Neural progenitor cell (in vitro differentiated cells): ENCODE measurements at regions not wholly inside any gene's neighbourhood (a gene's known extent, or its start where the extent isn't known, plus 50 kb on each side); places are given as distances from the start of the nearest gene placed in this dataset.

Source experiments
- DNase-seq: peaks from one replicate; pipeline ENCODE4 v3.0.0-alpha.2; 2016; ENCODE audit warnings: low spot score
- H2AFZ ChIP-seq: fragments of 200-600 bp; sonication (generic); replicated peaks from 2 replicates; pipeline ENCODE4 v1.6.1; 2016; ENCODE audit warnings: antibody characterized with exemption
- H3F3A ChIP-seq: fragments of 200-600 bp; sonication (generic); 2 replicates; pipeline ENCODE4 v1.6.1; 2016; ENCODE audit warnings: antibody characterized with exemption, low read depth
- H3K27ac ChIP-seq: fragments of 200-600 bp; sonication (generic); 2 replicates; pipeline ENCODE4 v1.5.1; 2016; ENCODE audit warnings: mild to moderate bottlenecking
- H3K27me3 ChIP-seq: fragments of 200-600 bp; sonication (generic); 2 replicates; pipeline ENCODE4 v1.6.1; 2016; ENCODE audit warnings: mild to moderate bottlenecking, moderate library complexity
- H3K36me3 ChIP-seq: fragments of 200-600 bp; sonication (generic); 2 replicates; pipeline ENCODE4 v1.5.1; 2016
- H3K4me1 ChIP-seq: fragments of 200-600 bp; sonication (generic); 2 replicates; pipeline ENCODE4 v1.6.1; 2016; ENCODE audit warnings: mixed run types
- H3K4me2 ChIP-seq: fragments of 200-600 bp; sonication (generic); 2 replicates; pipeline ENCODE4 v1.6.1; 2016
- H3K4me3 ChIP-seq: fragments of 200-600 bp; sonication (generic); 2 replicates; pipeline ENCODE4 v1.5.1; 2016
- H3K79me2 ChIP-seq: fragments of 200-600 bp; sonication (generic); 2 replicates; pipeline ENCODE4 v1.6.1; 2016; ENCODE audit warnings: low read depth
- H3K9ac ChIP-seq: fragments of 200-600 bp; sonication (generic); 2 replicates; pipeline ENCODE4 v1.6.1; 2016
- H3K9me3 ChIP-seq: fragments of 200-600 bp; sonication (generic); 2 replicates; pipeline ENCODE4 v1.5.1; 2016; ENCODE audit warnings: low read depth
- H4K20me1 ChIP-seq: fragments of 200-600 bp; sonication (generic); 2 replicates; pipeline ENCODE4 v1.6.1; 2016; ENCODE audit warnings: low read depth
- H3K27ac Mint-ChIP-seq: 3 replicates; pipeline ENCODE4 v1.8.0; 2021; ENCODE audit warnings: mixed read lengths
- H3K27me3 Mint-ChIP-seq: 2 replicates; pipeline ENCODE4 v1.8.0; 2022; ENCODE audit warnings: low read depth, mild to moderate bottlenecking, inconsistent platforms, moderate library complexity, mixed read lengths; ENCODE audit not compliant: insufficient read depth
- H3K36me3 Mint-ChIP-seq: 3 replicates; pipeline ENCODE4 v1.8.0; 2021; ENCODE audit warnings: mixed read lengths
- H3K4me1 Mint-ChIP-seq: 3 replicates; pipeline ENCODE4 v1.8.0; 2021; ENCODE audit warnings: mixed read lengths
- H3K4me3 Mint-ChIP-seq: 3 replicates; pipeline ENCODE4 v1.8.0; 2021; ENCODE audit warnings: mild to moderate bottlenecking, moderate library complexity, mixed read lengths
- H3K9me3 Mint-ChIP-seq: 3 replicates; pipeline ENCODE4 v1.8.0; 2020; ENCODE audit warnings: mixed read lengths
- EZH2 ChIP-seq: fragments of 200-600 bp; sonication (generic); IDR thresholded peaks from 2 replicates; pipeline ENCODE4 v1.6.1; 2017; ENCODE audit warnings: antibody characterized with exemption, mild to moderate bottlenecking, moderate library complexity
- EZH2phosphoT487 ChIP-seq: fragments of 200-600 bp; sonication (generic); IDR thresholded peaks from 2 replicates; pipeline ENCODE4 v1.6.1; 2017; ENCODE audit warnings: antibody characterized with exemption
- TF ChIP-seq, protein P1 (sequence below): fragments of 200-600 bp; sonication (generic); IDR thresholded peaks from 2 replicates; pipeline ENCODE4 v1.5.1; 2017; ENCODE audit warnings: antibody characterized with exemption, mild to moderate bottlenecking

DNA sequence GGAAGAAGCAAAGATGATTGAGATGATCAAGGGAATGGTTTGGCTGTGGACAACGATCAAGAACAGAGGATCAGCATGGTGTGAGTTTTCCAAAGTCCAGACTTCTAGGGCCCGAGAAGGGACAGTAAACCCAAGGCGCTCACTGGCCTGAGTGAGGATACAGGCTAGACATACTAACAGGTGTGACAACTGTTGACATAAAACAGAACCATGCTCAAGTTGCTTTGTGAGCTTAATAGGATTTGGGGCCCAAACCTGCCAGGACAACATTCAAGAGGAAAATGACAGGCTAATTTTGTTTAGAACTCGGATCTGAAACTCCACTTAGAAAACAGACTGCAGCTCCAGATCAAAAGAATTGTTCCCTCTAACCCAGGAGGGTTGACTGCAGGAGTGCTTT lies 68.1 kb upstream of the ACKR3 start:
- Histone ChIP-seq H3K79me2 (no peaks in the 10 kb centered on the region), H3K9ac (no peak overlapping the region), H3K9me3 (no peaks in the 10 kb centered on the region), H2AFZ (no peak overlapping the region), H3K36me3 (no peaks in the 10 kb centered on the region), H3K27me3 (peaks cover 1% of the 10 kb centered on the region), H3K4me1 (peaks cover under 1% of the 10 kb centered on the region), H3F3A (no peaks in the 10 kb centered on the region), H4K20me1 (no peaks in the 10 kb centered on the region), H3K27ac (no peak overlapping the region), H3K4me2 (no peak overlapping the region), H3K4me3 (no peak overlapping the region)
- Mint-ChIP-seq H3K9me3 (peaks cover 2% of the 10 kb centered on the region), H3K27ac (peak overlapping the region; percentile 30), H3K27me3 (peaks cover 7% of the 10 kb centered on the region), H3K4me3 (no peak overlapping the region), H3K4me1 (peaks cover 14% of the 10 kb centered on the region), H3K36me3 (no peaks in the 10 kb centered on the region)
- no peak for DNase-seq
- no peak for TF ChIP-seq EZH2
- no peak for TF ChIP-seq EZH2phosphoT487
- TF ChIP-seq, protein P1, sequence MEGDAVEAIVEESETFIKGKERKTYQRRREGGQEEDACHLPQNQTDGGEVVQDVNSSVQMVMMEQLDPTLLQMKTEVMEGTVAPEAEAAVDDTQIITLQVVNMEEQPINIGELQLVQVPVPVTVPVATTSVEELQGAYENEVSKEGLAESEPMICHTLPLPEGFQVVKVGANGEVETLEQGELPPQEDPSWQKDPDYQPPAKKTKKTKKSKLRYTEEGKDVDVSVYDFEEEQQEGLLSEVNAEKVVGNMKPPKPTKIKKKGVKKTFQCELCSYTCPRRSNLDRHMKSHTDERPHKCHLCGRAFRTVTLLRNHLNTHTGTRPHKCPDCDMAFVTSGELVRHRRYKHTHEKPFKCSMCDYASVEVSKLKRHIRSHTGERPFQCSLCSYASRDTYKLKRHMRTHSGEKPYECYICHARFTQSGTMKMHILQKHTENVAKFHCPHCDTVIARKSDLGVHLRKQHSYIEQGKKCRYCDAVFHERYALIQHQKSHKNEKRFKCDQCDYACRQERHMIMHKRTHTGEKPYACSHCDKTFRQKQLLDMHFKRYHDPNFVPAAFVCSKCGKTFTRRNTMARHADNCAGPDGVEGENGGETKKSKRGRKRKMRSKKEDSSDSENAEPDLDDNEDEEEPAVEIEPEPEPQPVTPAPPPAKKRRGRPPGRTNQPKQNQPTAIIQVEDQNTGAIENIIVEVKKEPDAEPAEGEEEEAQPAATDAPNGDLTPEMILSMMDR, result no peak

DNA sequence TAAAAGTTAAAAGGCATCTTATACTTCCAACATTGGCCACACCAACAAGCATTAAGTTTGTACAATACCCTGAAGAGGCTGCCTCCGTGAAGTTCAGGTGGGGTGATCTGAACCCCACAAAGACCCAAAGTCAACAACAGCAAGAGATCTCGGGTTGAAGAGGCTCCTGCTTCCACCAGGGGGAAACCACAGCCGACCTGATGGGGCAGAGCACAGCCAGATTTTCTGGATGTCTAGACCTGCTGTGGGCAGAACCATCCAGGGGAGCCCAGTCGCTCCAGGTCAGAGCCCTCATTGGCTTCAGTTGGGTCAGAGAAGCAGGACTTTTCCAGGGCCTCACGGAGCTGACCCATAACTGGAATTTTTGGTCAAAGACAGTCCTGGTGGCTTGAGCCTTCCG lies 66.5 kb upstream of the ACKR3 start:
- Histone ChIP-seq H3F3A (peaks cover 2% of the 10 kb centered on the region), H3K4me3 (no peak overlapping the region), H3K79me2 (no peaks in the 10 kb centered on the region), H3K4me1 (no peaks in the 10 kb centered on the region), H3K27me3 (peaks cover 12% of the 10 kb centered on the region), H4K20me1 (no peaks in the 10 kb centered on the region), H3K9me3 (no peaks in the 10 kb centered on the region), H3K27ac (no peak overlapping the region), H2AFZ (no peak overlapping the region), H3K4me2 (no peak overlapping the region), H3K9ac (no peak overlapping the region), H3K36me3 (no peaks in the 10 kb centered on the region)
- peaks cover 7% of the 10 kb centered on the region for H3K4me1 Mint-ChIP-seq
- H3K4me3 Mint-ChIP-seq, result no peak overlapping the region
- H3K27me3 Mint-ChIP-seq, result peaks cover 7% of the 10 kb centered on the region
- peaks cover 2% of the 10 kb centered on the region for H3K9me3 Mint-ChIP-seq
- peak; percentile 17 for DNase-seq
- H3K36me3 Mint-ChIP-seq, result no peaks in the 10 kb centered on the region
- no peak overlapping the region for H3K27ac Mint-ChIP-seq
- TF ChIP-seq EZH2 (no peak), EZH2phosphoT487 (no peak)
- TF ChIP-seq, protein P1, result peak; percentile 32

DNA sequence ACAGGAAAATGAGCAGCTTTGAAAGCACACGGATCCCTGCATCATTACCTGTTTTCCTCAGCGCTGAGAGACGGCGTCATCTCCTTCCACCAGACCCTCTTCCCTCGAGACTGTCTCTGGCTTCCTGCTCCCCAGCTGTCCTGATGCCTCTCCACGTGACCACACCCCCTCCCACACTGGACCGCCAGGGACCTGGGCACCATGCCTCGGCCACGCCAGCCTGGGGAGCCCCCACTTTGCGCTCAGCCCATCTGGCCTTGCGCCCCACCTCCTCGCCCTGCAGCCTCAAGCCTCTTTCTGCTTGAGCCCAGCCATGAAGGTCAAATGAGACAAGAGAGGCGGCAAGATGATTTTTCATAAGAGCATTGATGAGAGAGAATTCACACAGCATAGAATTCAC lies 66.0 kb upstream of the ACKR3 start:
- Histone ChIP-seq H3K9me3 (no peaks in the 10 kb centered on the region), H2AFZ (no peak overlapping the region), H3F3A (peaks cover 4% of the 10 kb centered on the region), H3K27ac (no peak overlapping the region), H3K4me1 (no peaks in the 10 kb centered on the region), H3K9ac (no peak overlapping the region), H4K20me1 (no peaks in the 10 kb centered on the region), H3K36me3 (no peaks in the 10 kb centered on the region), H3K27me3 (peaks cover 14% of the 10 kb centered on the region), H3K4me3 (no peak overlapping the region), H3K4me2 (no peak overlapping the region), H3K79me2 (no peaks in the 10 kb centered on the region)
- Mint-ChIP-seq H3K9me3 (peaks cover 2% of the 10 kb centered on the region), H3K4me1 (peaks cover 7% of the 10 kb centered on the region), H3K27ac (no peak overlapping the region), H3K36me3 (no peaks in the 10 kb centered on the region), H3K27me3 (peaks cover 7% of the 10 kb centered on the region), H3K4me3 (no peak overlapping the region)
- DNase-seq, result no peak
- TF ChIP-seq, protein P1, result no peak
- TF ChIP-seq EZH2, result no peak
- TF ChIP-seq EZH2phosphoT487, result no peak
